ENCODE measurements at regions not wholly inside any gene's neighbourhood (a gene's known extent, or its start where the extent isn't known, plus 50 kb on each side); places are given as distances from the start of the nearest gene placed in this dataset.

DNA sequence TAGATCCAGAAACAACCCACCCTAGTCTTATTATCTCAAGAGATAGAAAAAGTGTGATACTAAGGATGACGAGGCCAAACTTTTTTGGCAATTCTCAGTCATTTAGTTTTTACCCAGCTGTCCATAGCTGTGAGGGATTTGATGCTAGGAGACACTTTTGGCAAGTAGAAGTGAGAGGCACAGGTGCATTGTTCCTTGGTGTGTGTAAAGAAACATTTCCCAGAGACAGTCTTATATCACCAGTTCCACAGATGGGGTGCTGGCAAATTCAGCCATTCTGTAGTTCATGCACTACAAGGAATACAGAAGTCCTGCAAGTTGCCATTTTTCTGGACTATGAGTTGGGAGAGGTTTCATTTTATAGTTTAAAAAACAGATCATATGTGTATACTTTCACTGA lies 403.3 kb upstream of the GHITM start:
- TF ChIP-seq, protein P1, sequence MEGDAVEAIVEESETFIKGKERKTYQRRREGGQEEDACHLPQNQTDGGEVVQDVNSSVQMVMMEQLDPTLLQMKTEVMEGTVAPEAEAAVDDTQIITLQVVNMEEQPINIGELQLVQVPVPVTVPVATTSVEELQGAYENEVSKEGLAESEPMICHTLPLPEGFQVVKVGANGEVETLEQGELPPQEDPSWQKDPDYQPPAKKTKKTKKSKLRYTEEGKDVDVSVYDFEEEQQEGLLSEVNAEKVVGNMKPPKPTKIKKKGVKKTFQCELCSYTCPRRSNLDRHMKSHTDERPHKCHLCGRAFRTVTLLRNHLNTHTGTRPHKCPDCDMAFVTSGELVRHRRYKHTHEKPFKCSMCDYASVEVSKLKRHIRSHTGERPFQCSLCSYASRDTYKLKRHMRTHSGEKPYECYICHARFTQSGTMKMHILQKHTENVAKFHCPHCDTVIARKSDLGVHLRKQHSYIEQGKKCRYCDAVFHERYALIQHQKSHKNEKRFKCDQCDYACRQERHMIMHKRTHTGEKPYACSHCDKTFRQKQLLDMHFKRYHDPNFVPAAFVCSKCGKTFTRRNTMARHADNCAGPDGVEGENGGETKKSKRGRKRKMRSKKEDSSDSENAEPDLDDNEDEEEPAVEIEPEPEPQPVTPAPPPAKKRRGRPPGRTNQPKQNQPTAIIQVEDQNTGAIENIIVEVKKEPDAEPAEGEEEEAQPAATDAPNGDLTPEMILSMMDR (conservative IDR thresholded peaks at IDR 0.05; ENCODE audit: low read depth, low read length), result no peak
- H3K79me2 ChIP-seq (ENCODE audit: insufficient read depth, low read depth), result no peaks in the 10 kb centered on the region
- H3K27ac ChIP-seq, result no peak overlapping the region
- H2AFZ ChIP-seq (ENCODE audit: low read depth), result no peak overlapping the region
- H3K4me3 ChIP-seq (IDR thresholded peaks at IDR 0.05; ENCODE audit: insufficient read depth, low read depth, low read length), result no peak overlapping the region
- H3K4me2 ChIP-seq, result no peak overlapping the region
- no peak overlapping the region for H3K9ac ChIP-seq
- H3K4me1 ChIP-seq (ENCODE audit: low read depth, poor library complexity, severe bottlenecking), result no peaks in the 10 kb centered on the region
- no peaks in the 10 kb centered on the region; the same call in 1 of the 2 replicates for H3K27me3 ChIP-seq (ENCODE audit: insufficient read depth, low read depth)
- no peaks in the 10 kb centered on the region for H3K36me3 ChIP-seq (ENCODE audit: insufficient read depth)
- H4K20me1 ChIP-seq (ENCODE audit: insufficient read depth), result no peaks in the 10 kb centered on the region

DNA sequence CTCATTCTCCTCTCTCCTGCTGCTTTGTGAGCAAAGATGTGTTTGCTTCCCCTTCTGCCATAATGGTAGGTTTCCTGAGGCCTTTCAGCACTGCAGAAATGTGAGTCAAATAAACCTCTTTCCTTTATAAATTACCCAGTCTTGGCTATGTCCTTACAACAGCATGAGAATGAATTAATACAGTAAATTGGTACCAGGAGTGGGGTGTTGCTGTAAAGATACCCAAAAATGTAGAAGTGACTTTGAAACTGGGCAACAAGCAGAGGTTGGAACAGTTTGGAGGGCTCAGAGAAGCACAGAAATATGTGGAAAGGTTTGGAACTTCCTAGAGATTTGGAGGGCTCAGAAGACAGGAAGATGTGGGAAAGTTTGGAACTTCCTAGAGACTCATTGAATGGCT lies 388.7 kb upstream of the GHITM start:
- Histone ChIP-seq H2AFZ (ENCODE audit: low read depth) (no peak overlapping the region), H3K36me3 (ENCODE audit: insufficient read depth) (no peaks in the 10 kb centered on the region), H3K4me2 (no peak overlapping the region), H3K9ac (no peak overlapping the region), H3K27ac (no peak overlapping the region), H3K27me3 (ENCODE audit: insufficient read depth, low read depth) (no peaks in the 10 kb centered on the region), H3K4me3 (IDR thresholded peaks at IDR 0.05; ENCODE audit: insufficient read depth, low read depth, low read length) (no peak overlapping the region), H3K79me2 (ENCODE audit: insufficient read depth, low read depth) (no peaks in the 10 kb centered on the region), H4K20me1 (ENCODE audit: insufficient read depth) (no peaks in the 10 kb centered on the region), H3K4me1 (ENCODE audit: low read depth, poor library complexity, severe bottlenecking) (no peaks in the 10 kb centered on the region)
- TF ChIP-seq, protein P1 (conservative IDR thresholded peaks at IDR 0.05; ENCODE audit: low read depth, low read length), result no peak

DNA sequence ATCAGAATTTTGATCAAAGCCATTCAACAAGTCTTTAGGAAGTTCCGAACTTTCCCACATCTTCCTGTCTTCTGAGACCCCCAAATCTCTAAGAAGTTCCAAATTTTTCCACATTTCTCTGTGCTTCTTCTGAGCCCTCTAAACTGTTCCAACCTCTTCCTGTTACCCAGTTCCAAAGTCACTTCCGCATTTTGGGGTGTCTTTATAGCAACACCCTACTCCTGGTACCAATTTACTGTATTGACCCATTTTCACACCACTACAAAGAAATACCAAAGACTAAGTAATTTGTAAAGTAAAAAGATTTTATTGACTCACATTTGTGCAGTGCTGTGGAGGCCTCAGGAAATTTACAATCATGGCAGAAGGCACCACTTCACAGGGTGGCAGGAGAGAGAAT lies 385.8 kb upstream of the GHITM start:
- H3K4me3 ChIP-seq (IDR thresholded peaks at IDR 0.05; ENCODE audit: insufficient read depth, low read depth, low read length), result no peak overlapping the region
- H3K4me1 ChIP-seq (ENCODE audit: low read depth, poor library complexity, severe bottlenecking), result no peaks in the 10 kb centered on the region
- TF ChIP-seq, protein P1 (conservative IDR thresholded peaks at IDR 0.05; ENCODE audit: low read depth, low read length), result no peak
- no peaks in the 10 kb centered on the region for H3K36me3 ChIP-seq (ENCODE audit: insufficient read depth)
- no peaks in the 10 kb centered on the region for H3K27me3 ChIP-seq (ENCODE audit: insufficient read depth, low read depth)
- H3K27ac ChIP-seq, result no peak overlapping the region
- H3K4me2 ChIP-seq, result no peak overlapping the region
- no peak overlapping the region for H2AFZ ChIP-seq (ENCODE audit: low read depth)
- no peaks in the 10 kb centered on the region for H4K20me1 ChIP-seq (ENCODE audit: insufficient read depth)
- no peaks in the 10 kb centered on the region for H3K79me2 ChIP-seq (ENCODE audit: insufficient read depth, low read depth)
- no peak overlapping the region for H3K9ac ChIP-seq

DNA sequence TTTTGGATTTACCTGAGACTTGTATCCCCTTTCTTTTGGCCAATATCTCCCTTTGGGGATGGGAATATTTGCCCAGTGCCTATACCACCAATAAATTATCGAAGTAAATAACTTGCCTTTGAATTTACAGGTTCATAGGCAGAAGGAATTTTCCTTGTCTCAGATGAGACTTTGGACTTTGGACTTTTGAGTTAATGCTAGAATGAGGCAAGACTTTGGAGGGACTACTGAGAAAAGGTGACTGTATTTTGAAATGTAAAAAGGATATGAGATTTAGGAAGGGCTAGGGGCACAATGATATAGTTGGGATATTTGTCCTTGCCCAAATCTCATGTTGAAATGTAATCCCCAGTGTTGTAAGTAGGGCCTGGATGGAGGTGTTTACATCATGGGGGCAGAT lies 384.5 kb upstream of the GHITM start:
- Histone ChIP-seq H4K20me1 (ENCODE audit: insufficient read depth) (no peaks in the 10 kb centered on the region), H3K4me3 (IDR thresholded peaks at IDR 0.05; ENCODE audit: insufficient read depth, low read depth, low read length) (no peak overlapping the region), H3K27ac (no peak overlapping the region), H3K36me3 (ENCODE audit: insufficient read depth) (no peaks in the 10 kb centered on the region), H3K4me1 (ENCODE audit: low read depth, poor library complexity, severe bottlenecking) (no peaks in the 10 kb centered on the region), H2AFZ (ENCODE audit: low read depth) (no peak overlapping the region), H3K27me3 (ENCODE audit: insufficient read depth, low read depth) (no peaks in the 10 kb centered on the region), H3K4me2 (no peak overlapping the region), H3K79me2 (ENCODE audit: insufficient read depth, low read depth) (no peaks in the 10 kb centered on the region), H3K9ac (no peak overlapping the region)
- TF ChIP-seq, protein P1 (conservative IDR thresholded peaks at IDR 0.05; ENCODE audit: low read depth, low read length), result no peak

Measured in KMS-11 (cell line).